Tibial nerve (tissue), 4 donors: ENCODE measurements at regions not wholly inside any gene's neighbourhood (a gene's known extent, or its start where the extent isn't known, plus 50 kb on each side); places are given as distances from the start of the nearest gene placed in this dataset.

ENCODE experiments used
- CTCF ChIP-seq, 5 experiments: fragments of 200-600 bp in 3 of 5; fragments of 450-650 bp in 2 of 5; sonication (generic) in 3 of 5; IDR thresholded peaks; one replicate each; pipeline ENCODE4 v1.5.1; 2016 to 2019; ENCODE audit warnings: antibody characterized with exemption in 5 of 5, mild to moderate bottlenecking in 3 of 5, moderate library complexity in 2 of 5
- EP300 ChIP-seq, 2 donors: sonication (generic); formaldehyde crosslinking; IDR thresholded peaks; one replicate each; pipeline ENCODE4 v1.6.1; 2017; ENCODE audit warnings: antibody characterized with exemption in 2 of 2, mild to moderate bottlenecking in 1 of 2

- TF ChIP-seq CTCF (IDR thresholded peaks at IDR 0.05), result no peak
- TF ChIP-seq EP300 (IDR thresholded peaks at IDR 0.05), result no peak
These were observed 223.2 kb upstream of the ACTBL2 start for GRCh38 chr5:57705769-57706168.
